H7 (cell line): ENCODE measurements at regions not wholly inside any gene's neighbourhood (a gene's known extent, or its start where the extent isn't known, plus 50 kb on each side); places are given as distances from the start of the nearest gene placed in this dataset.

Source experiments
- DNase-seq: peaks from one replicate; pipeline ENCODE4 v3.0.0; 2012
- H3K27me3 ChIP-seq: 2 replicates; pipeline ENCODE4 v1.6.0; 2011; ENCODE audit warnings: mild to moderate bottlenecking, low read length; ENCODE audit not compliant: control insufficient read depth, insufficient read depth
- H3K36me3 ChIP-seq: replicated peaks from 2 replicates; pipeline ENCODE4 v1.5.1; 2011; ENCODE audit warnings: low read length; ENCODE audit not compliant: control insufficient read depth, insufficient read depth
- H3K4me3 ChIP-seq: 2 replicates; pipeline ENCODE4 v1.5.1; 2011; ENCODE audit warnings: low read depth, mild to moderate bottlenecking, control low read depth, low read length, moderate library complexity; ENCODE audit not compliant: insufficient read depth

DNA sequence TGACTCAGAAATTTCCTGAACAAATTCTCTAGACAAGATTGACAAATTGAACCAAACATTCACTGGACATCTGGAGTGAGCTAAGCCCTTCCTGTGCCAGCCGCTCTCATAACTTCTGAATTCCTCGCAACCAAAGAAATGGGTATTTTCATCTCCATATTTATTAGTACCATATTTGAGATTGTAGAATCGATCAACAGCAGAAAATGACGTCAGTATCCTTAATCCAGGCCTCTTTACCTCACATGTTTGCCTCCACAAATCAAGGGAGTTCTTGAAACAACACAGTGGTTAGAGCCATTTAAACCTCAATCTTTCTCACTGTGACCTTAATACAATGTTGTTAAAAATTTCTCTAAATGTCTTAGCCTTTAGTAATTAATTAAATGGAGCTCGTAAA, 735.6 kb upstream of the SORCS1 start:
- no peaks in the 10 kb centered on the region for H3K36me3 ChIP-seq
- no peak for DNase-seq
- H3K4me3 ChIP-seq: no peak overlapping the region
- no peaks in the 10 kb centered on the region for H3K27me3 ChIP-seq

DNA sequence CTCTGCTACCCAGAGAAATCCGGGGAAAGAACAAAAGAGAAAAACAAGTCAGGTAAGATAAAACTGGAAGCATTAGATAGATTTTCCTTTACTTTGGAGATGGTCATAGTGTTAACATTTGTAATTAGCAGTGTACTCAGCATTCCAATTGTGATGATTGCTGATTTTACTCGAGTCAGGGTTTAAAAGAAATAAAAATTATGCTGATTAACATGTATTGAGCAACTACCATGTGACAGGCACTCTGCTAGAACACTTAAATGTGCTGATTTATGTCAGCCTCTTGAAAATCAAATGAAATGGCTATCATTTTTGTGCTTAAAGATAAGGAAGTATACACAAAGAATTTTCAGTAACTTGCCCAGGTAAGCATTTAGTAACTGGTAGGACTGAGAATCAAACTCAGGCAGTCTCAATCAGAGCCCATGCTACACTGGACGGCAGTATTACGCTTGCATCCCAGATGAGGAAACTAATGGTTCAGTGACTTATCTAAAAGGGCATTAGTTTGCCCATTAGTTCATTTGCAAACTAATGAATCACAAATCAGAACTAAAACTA, 735.1 kb upstream of the SORCS1 start:
- no peak for DNase-seq
- Histone ChIP-seq H3K27me3 (no peaks in the 10 kb centered on the region), H3K36me3 (no peaks in the 10 kb centered on the region), H3K4me3 (no peak overlapping the region)

DNA sequence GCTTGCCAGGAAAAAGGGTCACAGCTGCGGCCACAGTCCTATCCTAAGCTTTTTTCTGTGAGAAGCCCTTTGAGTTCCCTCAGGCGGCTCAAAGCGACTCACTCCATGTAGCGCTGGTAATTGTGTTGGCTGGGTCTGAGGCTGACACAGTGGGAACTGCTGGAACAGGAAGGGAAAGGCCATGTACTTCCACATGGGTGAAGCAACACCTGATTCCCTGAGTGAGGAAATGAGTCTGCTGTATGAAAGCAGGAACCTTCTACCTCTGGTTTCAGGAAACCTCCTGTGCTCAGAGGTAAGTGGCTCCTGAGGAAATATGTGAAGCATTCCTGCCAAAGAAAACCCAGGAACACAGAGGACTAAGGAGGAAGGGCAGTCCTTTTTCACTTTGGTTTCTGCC, 734.6 kb upstream of the SORCS1 start:
- DNase-seq: no peak
- no peaks in the 10 kb centered on the region for H3K36me3 ChIP-seq

DNA sequence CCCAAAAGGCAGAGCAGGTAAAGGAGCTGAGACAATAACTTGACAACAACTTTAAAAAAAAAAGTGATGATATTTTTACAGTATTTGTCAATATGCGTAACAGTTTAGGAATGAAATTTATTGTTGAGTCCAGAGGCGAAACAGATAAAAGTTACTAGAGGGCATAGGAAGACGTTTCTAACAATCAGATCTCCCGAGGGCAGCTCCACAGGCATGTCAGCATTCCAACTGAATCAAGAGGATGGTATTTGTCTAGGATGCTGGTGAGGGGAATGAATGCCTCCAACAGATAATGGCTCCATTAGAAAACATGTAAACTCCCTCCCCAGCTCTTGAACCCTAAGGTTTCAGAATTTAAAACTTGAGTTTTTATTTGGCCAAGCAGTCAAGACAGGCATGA, 733.9 kb upstream of the SORCS1 start:
- Histone ChIP-seq H3K27me3 (no peaks in the 10 kb centered on the region), H3K4me3 (no peak overlapping the region), H3K36me3 (no peaks in the 10 kb centered on the region)
- DNase-seq: no peak

More for the DNA sequence above, 734.6 kb upstream of the SORCS1 start:
- no peak overlapping the region for H3K4me3 ChIP-seq
- no peaks in the 10 kb centered on the region for H3K27me3 ChIP-seq

DNA sequence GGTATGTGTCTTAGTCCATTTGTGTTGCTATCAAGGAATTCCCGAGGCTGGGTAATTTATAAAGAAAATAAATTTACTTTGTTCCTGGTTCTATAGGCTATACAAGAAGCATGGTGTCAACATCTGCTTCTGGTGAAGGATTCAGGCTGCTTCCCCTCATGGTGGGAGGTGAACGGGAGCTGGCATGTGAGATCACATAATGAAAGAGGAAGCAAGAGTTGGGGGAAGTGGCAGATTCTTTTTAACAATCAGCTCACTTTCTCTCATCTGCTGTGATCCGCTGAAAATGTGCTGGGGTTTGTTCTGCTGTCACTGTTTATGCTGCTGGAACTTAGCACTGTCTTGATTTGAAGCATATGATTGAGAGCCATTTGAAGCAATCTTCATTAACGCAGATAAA, 730.0 kb upstream of the SORCS1 start:
- Histone ChIP-seq H3K27me3 (no peaks in the 10 kb centered on the region), H3K4me3 (no peak overlapping the region), H3K36me3 (no peaks in the 10 kb centered on the region)
- DNase-seq: no peak

DNA sequence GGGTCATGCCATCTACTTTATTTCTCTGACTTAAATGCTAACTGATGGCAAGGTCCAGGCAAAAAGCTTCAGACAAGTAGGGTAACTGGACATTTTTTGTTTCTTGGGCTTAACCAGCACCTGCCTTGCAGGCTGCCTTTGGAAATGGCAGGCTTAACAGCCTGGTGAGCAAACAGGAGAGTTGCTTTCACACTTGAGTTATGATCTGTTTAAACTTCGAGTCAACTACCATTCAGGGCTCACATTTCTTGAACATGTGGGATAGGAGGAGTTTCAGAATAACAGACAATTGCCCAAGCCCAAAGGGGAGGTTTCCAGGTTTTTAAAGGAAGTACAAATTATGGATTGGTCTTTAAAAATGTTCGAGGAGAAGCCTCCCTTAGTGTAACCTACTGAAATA, 724.6 kb upstream of the SORCS1 start:
- Histone ChIP-seq H3K4me3 (no peak overlapping the region), H3K27me3 (no peaks in the 10 kb centered on the region), H3K36me3 (no peaks in the 10 kb centered on the region)
- DNase-seq: no peak

DNA sequence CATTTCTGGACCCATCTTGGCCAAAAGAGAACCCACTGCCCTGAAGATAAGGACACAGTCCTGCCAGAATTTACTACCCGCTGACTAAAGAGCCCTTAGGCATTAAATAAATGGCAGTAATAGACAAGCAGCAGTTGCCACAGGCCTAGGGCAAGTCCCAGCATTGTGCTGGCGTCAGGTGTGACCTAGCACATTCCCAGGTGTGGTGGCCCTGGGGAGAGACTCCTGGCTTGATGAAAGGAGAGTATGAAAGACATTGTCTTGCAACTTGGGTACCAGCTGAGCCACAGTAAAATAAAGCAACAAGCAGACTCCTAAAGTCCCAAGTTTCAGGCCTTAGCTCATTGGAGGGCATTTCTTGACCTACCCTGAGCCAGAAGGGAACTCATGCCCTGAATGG, 715.7 kb upstream of the SORCS1 start:
- no peak for DNase-seq
- Histone ChIP-seq H3K27me3 (no peaks in the 10 kb centered on the region), H3K36me3 (no peaks in the 10 kb centered on the region), H3K4me3 (no peak overlapping the region)

DNA sequence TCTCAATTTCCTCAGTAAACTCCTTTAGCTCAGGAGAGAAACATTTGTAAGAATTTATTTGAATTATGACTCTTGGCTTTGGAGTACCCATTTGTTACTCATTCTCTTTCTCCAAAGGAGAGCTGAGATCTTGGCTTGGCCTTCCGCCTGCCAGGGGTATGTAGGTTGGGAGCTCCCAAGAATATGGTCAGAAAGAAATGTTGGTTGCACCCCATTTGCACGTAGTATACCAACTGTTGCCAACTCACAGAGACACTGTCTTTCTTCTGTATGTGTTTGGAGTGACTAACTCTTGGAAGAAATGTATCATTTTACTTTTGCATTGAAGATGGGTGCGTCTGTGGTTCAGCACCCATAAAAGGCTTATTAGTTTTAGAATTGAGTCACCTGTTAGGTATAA, 708.5 kb upstream of the SORCS1 start:
- Histone ChIP-seq H3K27me3 (no peaks in the 10 kb centered on the region), H3K36me3 (no peaks in the 10 kb centered on the region), H3K4me3 (no peak overlapping the region)
- no peak for DNase-seq

DNA sequence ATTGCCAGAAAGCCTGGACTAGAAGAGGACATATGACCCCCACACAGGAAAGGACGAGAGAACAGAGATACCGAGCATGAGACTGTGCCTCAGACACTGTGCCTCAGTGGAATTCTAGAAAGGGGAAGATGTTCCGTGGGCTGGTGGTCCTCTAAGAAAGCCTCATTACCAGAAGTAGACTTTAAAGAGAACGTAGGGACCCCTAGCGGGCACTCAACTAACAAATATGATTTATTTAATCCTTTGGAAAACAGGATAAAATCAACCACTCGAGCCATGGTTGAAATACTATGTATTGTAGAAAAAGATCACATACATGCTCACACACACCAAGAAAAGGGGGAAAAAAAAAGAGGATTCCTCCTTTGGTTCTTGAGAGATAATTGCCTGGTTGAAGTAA, 701.2 kb upstream of the SORCS1 start:
- H3K36me3 ChIP-seq: no peaks in the 10 kb centered on the region
- no peak for DNase-seq
- no peak overlapping the region for H3K4me3 ChIP-seq
- no peaks in the 10 kb centered on the region for H3K27me3 ChIP-seq

DNA sequence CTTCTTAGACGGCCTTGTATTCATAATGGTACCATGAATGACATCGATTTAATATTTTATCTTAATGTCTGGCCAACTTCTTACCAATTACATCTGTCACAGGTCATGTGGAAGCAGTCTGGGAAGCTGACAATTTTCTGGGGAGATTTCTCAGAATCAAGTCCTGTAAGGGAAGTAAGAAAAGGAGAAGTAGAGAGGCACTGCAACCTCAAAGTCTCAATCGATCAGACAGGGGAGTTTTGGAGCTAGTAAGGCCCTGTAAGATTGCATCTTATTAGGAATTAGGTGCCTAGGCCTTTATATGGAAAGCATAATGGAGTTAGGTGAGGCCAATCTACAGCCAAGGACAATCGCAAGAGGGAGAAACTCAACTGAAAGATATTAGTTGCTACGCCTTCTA, 694.6 kb upstream of the SORCS1 start:
- DNase-seq: no peak
- Histone ChIP-seq H3K4me3 (no peak overlapping the region), H3K36me3 (no peaks in the 10 kb centered on the region), H3K27me3 (no peaks in the 10 kb centered on the region)

DNA sequence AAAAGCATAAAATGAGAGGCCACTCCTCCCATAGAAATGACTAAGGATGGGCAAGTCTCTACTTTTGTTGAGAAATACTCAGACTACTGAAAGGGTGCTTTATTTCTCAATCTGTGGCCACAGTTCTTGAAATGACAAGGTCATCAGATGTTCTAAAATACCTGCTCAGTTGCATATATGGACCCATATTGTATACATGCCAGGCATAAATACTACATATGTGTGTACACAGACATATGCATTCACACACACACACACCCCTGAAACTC, 691.5 kb upstream of the SORCS1 start:
- no peak overlapping the region for H3K4me3 ChIP-seq
- H3K36me3 ChIP-seq: no peaks in the 10 kb centered on the region
- H3K27me3 ChIP-seq: no peaks in the 10 kb centered on the region
- no peak for DNase-seq

DNA sequence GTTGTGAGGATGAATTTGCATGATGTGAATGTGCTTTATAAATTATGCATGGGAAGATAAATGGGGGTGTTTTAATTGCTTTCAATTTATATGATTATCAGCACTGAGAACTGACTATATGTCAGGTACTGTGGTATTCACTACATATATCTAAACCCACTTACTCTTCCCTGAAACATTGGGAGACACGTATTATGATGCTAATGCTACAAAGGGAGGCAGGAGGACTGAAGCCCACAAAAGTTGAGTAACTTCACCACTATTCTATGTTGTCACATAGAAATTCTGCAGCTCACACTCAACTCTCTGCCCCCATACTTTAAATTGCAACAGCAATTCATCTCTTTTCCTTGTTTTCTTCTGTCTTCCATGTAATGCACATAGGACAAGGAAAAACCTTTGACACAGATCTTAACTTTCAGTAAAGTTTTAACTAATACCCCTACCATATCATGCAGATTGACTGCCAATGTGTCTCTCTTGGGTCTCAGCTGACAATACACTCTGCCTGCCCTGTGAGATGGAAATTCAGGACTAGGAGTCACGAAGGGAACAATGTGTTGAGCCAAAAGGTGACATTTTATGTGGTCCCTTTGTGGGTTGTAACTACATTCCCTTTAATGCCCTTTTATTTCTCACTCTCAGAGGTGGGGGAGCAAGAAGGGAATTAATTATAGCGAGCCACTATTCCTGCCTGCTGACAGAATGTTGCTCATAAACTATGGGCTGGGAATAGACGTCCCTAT, 691.0 kb upstream of the SORCS1 start:
- DNase-seq: no peak
- Histone ChIP-seq H3K4me3 (no peak overlapping the region), H3K36me3 (no peaks in the 10 kb centered on the region), H3K27me3 (no peaks in the 10 kb centered on the region)

DNA sequence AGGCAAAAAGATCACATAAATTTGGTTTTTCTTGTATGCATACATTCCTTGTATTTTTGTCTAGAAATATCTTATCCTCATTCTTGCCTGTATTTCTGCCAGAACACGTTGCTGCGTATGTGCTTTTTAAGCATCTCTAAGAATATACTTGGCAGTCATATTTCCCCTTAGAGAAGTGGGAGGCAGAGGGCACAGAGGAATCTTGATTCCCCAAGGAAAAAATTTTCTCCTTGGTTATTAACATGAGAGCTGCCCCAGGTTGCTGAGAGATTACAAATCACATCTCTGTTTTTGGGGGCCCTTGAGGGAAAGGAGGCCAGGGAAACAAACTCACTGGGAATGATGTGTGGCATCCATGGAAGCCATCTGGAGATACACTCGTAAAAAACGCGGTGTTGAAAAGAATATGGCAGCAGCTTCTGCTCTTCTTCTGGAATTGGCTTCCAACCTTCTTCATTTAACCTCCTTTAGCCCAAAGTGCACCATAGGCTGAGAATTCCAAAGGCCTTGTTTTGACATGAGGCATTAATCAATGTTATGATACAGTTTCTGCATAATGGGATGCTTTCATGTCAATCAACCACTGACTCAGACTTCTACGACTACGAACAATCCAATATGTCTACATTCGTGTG, 684.3 kb upstream of the SORCS1 start:
- no peaks in the 10 kb centered on the region for H3K36me3 ChIP-seq
- no peaks in the 10 kb centered on the region for H3K27me3 ChIP-seq
- no peak for DNase-seq
- no peak overlapping the region for H3K4me3 ChIP-seq

DNA sequence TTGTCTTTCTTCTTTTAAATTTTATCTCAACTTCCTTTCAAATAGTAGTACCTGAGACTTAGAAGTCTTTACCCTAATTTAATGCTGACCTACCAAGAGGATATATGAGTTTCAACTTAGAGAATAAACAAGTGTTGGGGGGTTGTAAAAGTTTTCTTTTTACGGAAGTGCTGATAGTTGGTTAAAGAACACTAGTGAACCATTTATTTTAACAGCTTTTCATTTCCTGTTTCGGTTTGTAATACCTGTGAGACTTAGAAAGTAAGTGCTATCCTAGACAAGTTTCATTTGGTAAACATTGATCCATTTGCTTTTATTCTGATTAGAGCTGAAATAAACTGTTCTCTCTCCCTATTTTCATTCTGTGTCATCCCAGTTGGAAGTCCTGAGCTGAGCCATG, 683.1 kb upstream of the SORCS1 start:
- Histone ChIP-seq H3K27me3 (no peaks in the 10 kb centered on the region), H3K4me3 (no peak overlapping the region), H3K36me3 (no peaks in the 10 kb centered on the region)
- DNase-seq: no peak

DNA sequence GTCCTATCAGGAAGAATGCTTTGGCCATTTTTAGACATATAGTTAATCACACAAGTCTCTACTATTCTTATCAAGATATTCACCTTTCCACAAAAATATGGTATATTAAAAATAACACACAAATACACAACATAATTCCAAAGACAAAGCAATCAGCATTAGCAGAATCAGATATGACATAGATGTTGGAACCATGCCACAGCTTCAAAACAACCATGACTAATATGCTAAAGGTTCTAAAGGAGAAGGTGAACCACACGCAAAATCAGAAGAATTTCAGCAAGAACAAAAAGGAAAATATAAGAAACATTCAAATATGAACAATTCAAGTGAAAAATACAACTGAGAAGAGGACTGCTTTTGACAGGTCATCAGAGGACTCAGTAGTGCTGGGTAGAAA, 670.2 kb upstream of the SORCS1 start:
- Histone ChIP-seq H3K4me3 (no peak overlapping the region), H3K27me3 (no peaks in the 10 kb centered on the region), H3K36me3 (no peaks in the 10 kb centered on the region)
- DNase-seq: no peak
